H9 (cell line): ENCODE measurements at regions not wholly inside any gene's neighbourhood (a gene's known extent, or its start where the extent isn't known, plus 50 kb on each side); places are given as distances from the start of the nearest gene placed in this dataset.

ENCODE experiments used
- DNase-seq: peaks from one replicate; pipeline ENCODE4 v3.0.0-alpha.2; 2017
- H2AFZ ChIP-seq: one replicate; pipeline ENCODE4 v1.6.1; 2013; ENCODE audit warnings: mild to moderate bottlenecking, low read length, control low read depth, moderate library complexity
- H2AK5ac ChIP-seq: 2 replicates; pipeline ENCODE4 v1.6.1; 2013; ENCODE audit warnings: low read length, control low read depth, mixed read lengths; ENCODE audit not compliant: insufficient read length
- H2BK120ac ChIP-seq: one replicate; pipeline ENCODE4 v1.6.1; 2013; ENCODE audit warnings: low read depth, mild to moderate bottlenecking, low read length, control low read depth, inconsistent platforms; ENCODE audit not compliant: poor library complexity, severe bottlenecking
- H2BK12ac ChIP-seq: 2 replicates; pipeline ENCODE4 v1.6.1; 2013; ENCODE audit warnings: low read length, control low read depth, mixed read lengths, low read depth; ENCODE audit not compliant: insufficient read length
- H2BK15ac ChIP-seq: 2 replicates; pipeline ENCODE4 v1.6.1; 2013; ENCODE audit warnings: low read depth, low read length, control low read depth
- H2BK20ac ChIP-seq: one replicate; pipeline ENCODE4 v1.6.1; 2013; ENCODE audit warnings: low read depth, mild to moderate bottlenecking, low read length, control low read depth, inconsistent platforms; ENCODE audit not compliant: poor library complexity, severe bottlenecking
- H2BK5ac ChIP-seq: 2 replicates; pipeline ENCODE4 v1.6.1; 2013; ENCODE audit warnings: low read length, control low read depth, mixed read lengths; ENCODE audit not compliant: insufficient read length
- H3K14ac ChIP-seq: 2 replicates; pipeline ENCODE4 v1.6.1; 2013; ENCODE audit warnings: low read length, control low read depth; ENCODE audit not compliant: insufficient read depth
- H3K18ac ChIP-seq: 2 replicates; pipeline ENCODE4 v1.6.1; 2013; ENCODE audit warnings: low read depth, mild to moderate bottlenecking, mixed read lengths, low read length, control low read depth; ENCODE audit not compliant: insufficient read length
- H3K23ac ChIP-seq: 2 replicates; pipeline ENCODE4 v1.6.1; 2013; ENCODE audit warnings: low read length, control low read depth, mixed read lengths, low read depth; ENCODE audit not compliant: insufficient read length
- H3K23me2 ChIP-seq: 2 replicates; pipeline ENCODE4 v1.6.1; 2013; ENCODE audit warnings: low read depth, mild to moderate bottlenecking, mixed read lengths, low read length, control low read depth; ENCODE audit not compliant: insufficient read length, poor library complexity, severe bottlenecking
- H3K27ac ChIP-seq: 2 replicates; pipeline ENCODE4 v1.5.1; 2013; ENCODE audit warnings: low read length, control low read depth, mixed read lengths, low read depth; ENCODE audit not compliant: insufficient read length
- H3K27me3 ChIP-seq: 2 replicates; pipeline ENCODE4 v1.6.1; 2013; ENCODE audit warnings: low read length, control low read depth, inconsistent platforms; ENCODE audit not compliant: insufficient read depth
- H3K4ac ChIP-seq: 2 replicates; pipeline ENCODE4 v1.6.1; 2013; ENCODE audit warnings: low read depth, mild to moderate bottlenecking, control low read depth, inconsistent platforms, low read length, moderate library complexity
- H3K4me1 ChIP-seq: 2 replicates; pipeline ENCODE4 v1.6.1; 2013; ENCODE audit warnings: low read length, control low read depth, inconsistent platforms; ENCODE audit not compliant: insufficient read depth
- H3K4me2 ChIP-seq: 2 replicates; pipeline ENCODE4 v1.6.1; 2013; ENCODE audit warnings: low read length, control low read depth, mixed read lengths; ENCODE audit not compliant: insufficient read length, insufficient read depth
- H3K56ac ChIP-seq: 2 replicates; pipeline ENCODE4 v1.6.1; 2013; ENCODE audit warnings: low read depth, mild to moderate bottlenecking, mixed read lengths, low read length, control low read depth; ENCODE audit not compliant: insufficient read length
- H3K79me1 ChIP-seq: 2 replicates; pipeline ENCODE4 v1.6.1; 2013; ENCODE audit warnings: low read depth, mild to moderate bottlenecking, moderate library complexity, low read length, control low read depth, inconsistent platforms; ENCODE audit not compliant: insufficient read depth, poor library complexity, severe bottlenecking
- H3K79me2 ChIP-seq: 2 replicates; pipeline ENCODE4 v1.6.1; 2013; ENCODE audit warnings: low read length, control low read depth, inconsistent platforms; ENCODE audit not compliant: insufficient read depth
- H3K9ac ChIP-seq: 2 replicates; pipeline ENCODE4 v1.6.1; 2013; ENCODE audit warnings: low read length, control low read depth, mixed read lengths; ENCODE audit not compliant: insufficient read length; ENCODE audit errors: extremely low read depth
- H3K9me3 ChIP-seq: one replicate; pipeline ENCODE4 v1.6.1; 2013; ENCODE audit warnings: low read depth, low read length, inconsistent platforms; ENCODE audit not compliant: control insufficient read depth
- H3T11ph ChIP-seq: one replicate; pipeline ENCODE4 v1.6.1; 2013; ENCODE audit warnings: mild to moderate bottlenecking, low read length, control low read depth, inconsistent platforms
- H4K20me1 ChIP-seq: one replicate; pipeline ENCODE4 v1.6.1; 2013; ENCODE audit not compliant: control insufficient read depth, insufficient read length, insufficient read depth
- H4K5ac ChIP-seq: 2 replicates; pipeline ENCODE4 v1.6.1; 2013; ENCODE audit warnings: low read depth, mild to moderate bottlenecking, mixed read lengths, low read length, control low read depth; ENCODE audit not compliant: insufficient read length
- H4K8ac ChIP-seq: replicated peaks from 2 replicates; pipeline ENCODE4 v1.6.1; 2013; ENCODE audit warnings: low read length, control low read depth, mixed read lengths, low read depth; ENCODE audit not compliant: insufficient read length
- H4K91ac ChIP-seq: 2 replicates; pipeline ENCODE4 v1.6.1; 2013; ENCODE audit warnings: low read depth, mild to moderate bottlenecking, moderate library complexity, mixed read lengths, low read length, control low read depth; ENCODE audit not compliant: insufficient read length
- H3K27ac Mint-ChIP-seq, 3 experiments: 2 replicates in 2 of 3; 3 replicates in 1 of 3; pipeline ENCODE4 v1.8.0; 2020 to 2021; ENCODE audit warnings: mixed read lengths in 3 of 3, mild to moderate bottlenecking in 1 of 3, moderate library complexity in 1 of 3
- H3K27me3 Mint-ChIP-seq: 2 replicates; pipeline ENCODE4 v1.8.0; 2021; ENCODE audit warnings: low read depth, mild to moderate bottlenecking, moderate library complexity, mixed read lengths
- H3K36me3 Mint-ChIP-seq, 3 experiments: 2 replicates in 2 of 3; 3 replicates in 1 of 3; pipeline ENCODE4 v1.8.0; 2020 to 2021; ENCODE audit warnings: low read depth in 3 of 3, mixed read lengths in 3 of 3; ENCODE audit not compliant: insufficient read depth in 1 of 3
- H3K4me1 Mint-ChIP-seq, 2 experiments: 2 replicates each; pipeline ENCODE4 v1.8.0; 2020; ENCODE audit warnings: mixed read lengths in 2 of 2
- H3K4me3 Mint-ChIP-seq, 2 experiments: 2 replicates in 1 of 2; 3 replicates in 1 of 2; pipeline ENCODE4 v1.8.0; 2020 to 2021; ENCODE audit warnings: mild to moderate bottlenecking in 2 of 2, mixed read lengths in 2 of 2, moderate library complexity in 1 of 2
- H3K9me3 Mint-ChIP-seq, 2 experiments: 2 replicates in 1 of 2; 3 replicates in 1 of 2; pipeline ENCODE4 v1.8.0; 2020; ENCODE audit warnings: mild to moderate bottlenecking in 2 of 2, mixed read lengths in 2 of 2, moderate library complexity in 1 of 2
- CTCF ChIP-seq: fragments of 200-600 bp; sonication (generic); conservative IDR thresholded peaks from 3 replicates; pipeline ENCODE4 v1.8.0; 2021; ENCODE audit warnings: antibody characterized with exemption, mild to moderate bottlenecking
- WGBS: extraction: QIAGEN DNeasy Blood & Tissue Kit; methylation state at CpG from one replicate; pipeline ENCODE4 v1.1.7; 2013; ENCODE audit warnings: missing lambda C conversion rate, low lambda C conversion rate, mixed read lengths; ENCODE audit not compliant: insufficient read length; ENCODE audit errors: extremely low coverage; 5-methylcytosine and 5-hydroxymethylcytosine counted together

- H3K79me2 ChIP-seq, result no peaks in the 10 kb centered on the region
- no peak overlapping the region for H3K9ac ChIP-seq
- no peak overlapping the region for H3K14ac ChIP-seq
- no peaks in the 10 kb centered on the region for H3K23me2 ChIP-seq
- no peak overlapping the region for H2AK5ac ChIP-seq
- no peak overlapping the region for H3T11ph ChIP-seq
- no peak overlapping the region for H3K23ac ChIP-seq
- H3K4me1 Mint-ChIP-seq, result peaks cover 7% of the 10 kb centered on the region in 2 experiments
- H3K4me1 ChIP-seq, result no peaks in the 10 kb centered on the region; the same call in 1 of the 2 replicates
- no peak overlapping the region for H4K8ac ChIP-seq
- H3K4ac ChIP-seq, result no peak overlapping the region
- H2AFZ ChIP-seq, result no peak overlapping the region
- no peak overlapping the region for H3K27ac Mint-ChIP-seq
- no peak overlapping the region for H3K4me3 Mint-ChIP-seq
- peaks cover 60 to 66% of the 10 kb centered on the region in 2 experiments for H3K9me3 Mint-ChIP-seq
- no peak overlapping the region for H4K91ac ChIP-seq
- DNase-seq, result no peak
- H3K4me2 ChIP-seq, result no peak overlapping the region
- H4K5ac ChIP-seq, result no peak overlapping the region
- H2BK12ac ChIP-seq, result no peak overlapping the region
- peaks cover 2 to 5% (median 3%) of the 10 kb centered on the region in 3 experiments; a peak in 2 of 7 replicates for H3K36me3 Mint-ChIP-seq
- no peak overlapping the region for H2BK15ac ChIP-seq
- H3K27me3 ChIP-seq, result no peaks in the 10 kb centered on the region
- no peak overlapping the region for H3K56ac ChIP-seq
- no peak overlapping the region for H3K27ac ChIP-seq
- H2BK120ac ChIP-seq, result no peak overlapping the region
- peaks cover 30% of the 10 kb centered on the region for H3K9me3 ChIP-seq
- no CpG with 5 or more reads among the region's 6 CpGs for WGBS
- H3K79me1 ChIP-seq, result no peaks in the 10 kb centered on the region
- no peaks in the 10 kb centered on the region for H4K20me1 ChIP-seq
- H3K18ac ChIP-seq, result no peak overlapping the region
- no peak overlapping the region for H2BK5ac ChIP-seq
- no peak for TF ChIP-seq CTCF
- H3K27me3 Mint-ChIP-seq, result no peaks in the 10 kb centered on the region
- no peak overlapping the region for H2BK20ac ChIP-seq
Observed at GRCh38 chrX:84748965-84749656, 246.9 kb upstream of the HDX start.
